ENCODE measurements at regions not wholly inside any gene's neighbourhood (a gene's known extent, or its start where the extent isn't known, plus 50 kb on each side); places are given as distances from the start of the nearest gene placed in this dataset.

- DNase-seq (peak in 1 of 14 experiments; percentile 28), ATAC-seq (ENCODE audit: poor library complexity) (no peak)
- Histone ChIP-seq H3K9me3 (ENCODE audit: control insufficient read depth in 1 of 2, insufficient read depth in 1 of 2, low read length in 2 of 2) (peaks cover 8 to 30% of the 10 kb centered on the region in 2 experiments), H3K27me3 (ENCODE audit: control insufficient read depth in 1 of 2, insufficient read depth in 2 of 2, low read length in 2 of 2) (no peaks in the 10 kb centered on the region), H3K4me1 (ENCODE audit: insufficient read depth, low read length) (no peaks in the 10 kb centered on the region), H3K36me3 (ENCODE audit: insufficient read depth, low read length) (no peaks in the 10 kb centered on the region), H3K4me3 (ENCODE audit: low read length) (no peak overlapping the region), H3K27ac (ENCODE audit: low read depth in 1 of 2, low read length in 2 of 2) (no peak overlapping the region)
- Mint-ChIP-seq H3K4me1 (ENCODE audit: low read depth) (no peaks in the 10 kb centered on the region), H3K27me3 (no peaks in the 10 kb centered on the region), H3K4me3 (no peak overlapping the region), H3K27ac (no peak overlapping the region), H3K9me3 (peaks cover 4% of the 10 kb centered on the region), H3K36me3 (ENCODE audit: low read depth) (no peaks in the 10 kb centered on the region)
- POLR2A ChIA-PET: no interaction called here
- CTCF ChIA-PET: no interaction called here
- TF ChIP-seq, protein P1, sequence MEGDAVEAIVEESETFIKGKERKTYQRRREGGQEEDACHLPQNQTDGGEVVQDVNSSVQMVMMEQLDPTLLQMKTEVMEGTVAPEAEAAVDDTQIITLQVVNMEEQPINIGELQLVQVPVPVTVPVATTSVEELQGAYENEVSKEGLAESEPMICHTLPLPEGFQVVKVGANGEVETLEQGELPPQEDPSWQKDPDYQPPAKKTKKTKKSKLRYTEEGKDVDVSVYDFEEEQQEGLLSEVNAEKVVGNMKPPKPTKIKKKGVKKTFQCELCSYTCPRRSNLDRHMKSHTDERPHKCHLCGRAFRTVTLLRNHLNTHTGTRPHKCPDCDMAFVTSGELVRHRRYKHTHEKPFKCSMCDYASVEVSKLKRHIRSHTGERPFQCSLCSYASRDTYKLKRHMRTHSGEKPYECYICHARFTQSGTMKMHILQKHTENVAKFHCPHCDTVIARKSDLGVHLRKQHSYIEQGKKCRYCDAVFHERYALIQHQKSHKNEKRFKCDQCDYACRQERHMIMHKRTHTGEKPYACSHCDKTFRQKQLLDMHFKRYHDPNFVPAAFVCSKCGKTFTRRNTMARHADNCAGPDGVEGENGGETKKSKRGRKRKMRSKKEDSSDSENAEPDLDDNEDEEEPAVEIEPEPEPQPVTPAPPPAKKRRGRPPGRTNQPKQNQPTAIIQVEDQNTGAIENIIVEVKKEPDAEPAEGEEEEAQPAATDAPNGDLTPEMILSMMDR (IDR thresholded peaks at IDR 0.05): no peak
- intact Hi-C loops (cut with DNase I, micrococcal nuclease): no loop called here
These were observed 256.9 kb downstream of the NDUFA10 start for GRCh38 chr2:239768031-239768790.

GRCh38 chr2:239767021-239767905 is 257.9 kb downstream of the NDUFA10 start:
- Mint-ChIP-seq H3K27ac (no peak overlapping the region), H3K27me3 (no peaks in the 10 kb centered on the region), H3K4me1 (ENCODE audit: low read depth) (no peaks in the 10 kb centered on the region), H3K4me3 (no peak overlapping the region), H3K36me3 (ENCODE audit: low read depth) (no peaks in the 10 kb centered on the region), H3K9me3 (peaks cover 4% of the 10 kb centered on the region)
- intact Hi-C loops (cut with DNase I, micrococcal nuclease): no loop called here
- TF ChIP-seq, protein P1 (IDR thresholded peaks at IDR 0.05): no peak
- ChIA-PET POLR2A (no interaction called here), CTCF (no interaction called here)
- no peak for DNase-seq
- no peak for ATAC-seq (ENCODE audit: poor library complexity)
- Histone ChIP-seq H3K36me3 (ENCODE audit: insufficient read depth, low read length) (no peaks in the 10 kb centered on the region), H3K27ac (ENCODE audit: low read depth in 1 of 2, low read length in 2 of 2) (no peak overlapping the region), H3K27me3 (ENCODE audit: control insufficient read depth in 1 of 2, insufficient read depth in 2 of 2, low read length in 2 of 2) (no peaks in the 10 kb centered on the region), H3K4me1 (ENCODE audit: insufficient read depth, low read length) (no peaks in the 10 kb centered on the region), H3K9me3 (ENCODE audit: control insufficient read depth in 1 of 2, insufficient read depth in 1 of 2, low read length in 2 of 2) (peaks cover 8 to 22% of the 10 kb centered on the region in 2 experiments), H3K4me3 (ENCODE audit: low read length) (no peak overlapping the region)

GRCh38 chr2:239765911-239766310 is 259.2 kb downstream of the NDUFA10 start:
- Mint-ChIP-seq H3K36me3 (ENCODE audit: low read depth) (no peaks in the 10 kb centered on the region), H3K27me3 (no peaks in the 10 kb centered on the region), H3K4me1 (ENCODE audit: low read depth) (no peaks in the 10 kb centered on the region), H3K9me3 (no peaks in the 10 kb centered on the region), H3K4me3 (no peak overlapping the region), H3K27ac (no peak overlapping the region)
- ChIA-PET CTCF (no interaction called here), POLR2A (no interaction called here)
- intact Hi-C loops (cut with DNase I, micrococcal nuclease): no loop called here
- no peak overlapping the region for H3K27ac ChIP-seq (ENCODE audit: low read depth in 1 of 2, low read length in 2 of 2)
- no peak for ATAC-seq (ENCODE audit: poor library complexity)
- H3K9me3 ChIP-seq (ENCODE audit: control insufficient read depth in 1 of 2, insufficient read depth in 1 of 2, low read length in 2 of 2): peaks cover under 1 to 18% of the 10 kb centered on the region in 2 experiments
- no peaks in the 10 kb centered on the region for H3K27me3 ChIP-seq (ENCODE audit: control insufficient read depth in 1 of 2, insufficient read depth in 2 of 2, low read length in 2 of 2)
- no peak for DNase-seq
- H3K4me1 ChIP-seq (ENCODE audit: insufficient read depth, low read length): no peaks in the 10 kb centered on the region
- H3K4me3 ChIP-seq (ENCODE audit: low read length): no peak overlapping the region
- H3K36me3 ChIP-seq (ENCODE audit: insufficient read depth, low read length): no peaks in the 10 kb centered on the region
- TF ChIP-seq, protein P1 (IDR thresholded peaks at IDR 0.05): no peak
